CD4-positive, alpha-beta T cell (primary cell): ENCODE measurements at regions not wholly inside any gene's neighbourhood (a gene's known extent, or its start where the extent isn't known, plus 50 kb on each side); places are given as distances from the start of the nearest gene placed in this dataset.

Source experiments
- ATAC-seq: fragments of 200-7000 bp; cut with Tn5 transposase; one replicate; pipeline ENCODE4 v1.10.0; 2022; ENCODE audit warnings: mild to moderate bottlenecking; ENCODE audit not compliant: poor library complexity
- CTCF ChIA-PET: fragments of 350-600 bp; sonication (Branson Sonifier 250); formaldehyde crosslinking; loops from one replicate; lab custom pipeline; 2021; ENCODE audit warnings: antibody characterized with exemption, inconsistent platforms; lab: Charles Lee
- POLR2A ChIA-PET: fragments of 350-600 bp; sonication (Branson Sonifier 250); formaldehyde crosslinking; loops from one replicate; lab custom pipeline; 2021; ENCODE audit warnings: antibody characterized with exemption, inconsistent platforms; lab: Charles Lee
- DNase-seq, 14 experiments: peaks; one replicate each; pipeline ENCODE4 v3.0.0-alpha.2; 2013 to 2020; ENCODE audit warnings: mixed read lengths in 2 of 14
- H3K27ac ChIP-seq, 2 donors: one replicate each; pipeline versions ENCODE4 v1.5.1 to v1.7.0; 2013; ENCODE audit warnings: low read length in 2 of 2, low read depth in 1 of 2, mild to moderate bottlenecking in 1 of 2
- H3K27me3 ChIP-seq, 2 experiments: 1 replicate in 1 of 2; 2 replicates in 1 of 2; pipeline versions ENCODE4 v1.6.1 to v1.7.0; 2013; ENCODE audit warnings: low read length in 2 of 2, control low read depth in 1 of 2, mild to moderate bottlenecking in 1 of 2, moderate library complexity in 1 of 2; ENCODE audit not compliant: insufficient read depth in 2 of 2, control insufficient read depth in 1 of 2
- H3K36me3 ChIP-seq: one replicate; pipeline ENCODE4 v1.6.1; 2013; ENCODE audit warnings: low read length, control low read depth; ENCODE audit not compliant: insufficient read depth
- H3K4me1 ChIP-seq: one replicate; pipeline ENCODE4 v1.6.1; 2013; ENCODE audit warnings: low read length, control low read depth; ENCODE audit not compliant: insufficient read depth
- H3K4me3 ChIP-seq: one replicate; pipeline ENCODE4 v1.5.1; 2013; ENCODE audit warnings: mild to moderate bottlenecking, low read length, moderate library complexity
- H3K9me3 ChIP-seq, 2 experiments: 1 replicate in 1 of 2; 2 replicates in 1 of 2; pipeline versions ENCODE4 v1.6.1 to v1.7.0; 2013; ENCODE audit warnings: low read length in 2 of 2, mild to moderate bottlenecking in 2 of 2, control low read depth in 1 of 2, moderate library complexity in 1 of 2; ENCODE audit not compliant: control insufficient read depth in 1 of 2, insufficient read depth in 1 of 2
- H3K27ac Mint-ChIP-seq: one replicate; pipeline ENCODE4 v1.8.0; 2020; ENCODE audit warnings: mixed read lengths
- H3K27me3 Mint-ChIP-seq: one replicate; pipeline ENCODE4 v1.8.0; 2021; ENCODE audit warnings: mixed read lengths
- H3K36me3 Mint-ChIP-seq: one replicate; pipeline ENCODE4 v1.8.0; 2021; ENCODE audit warnings: low read depth, mixed read lengths
- H3K4me1 Mint-ChIP-seq: one replicate; pipeline ENCODE4 v1.8.0; 2021; ENCODE audit warnings: low read depth, mixed read lengths
- H3K4me3 Mint-ChIP-seq: one replicate; pipeline ENCODE4 v1.8.0; 2020; ENCODE audit warnings: mild to moderate bottlenecking, mixed read lengths
- H3K9me3 Mint-ChIP-seq: one replicate; pipeline ENCODE4 v1.8.0; 2020; ENCODE audit warnings: mixed read lengths
- intact Hi-C, 2 experiments: fragments of 100-400 bp; cut with DNase I in 1 of 2; cut with micrococcal nuclease in 1 of 2; formaldehyde crosslinking; loops; one replicate each; pipeline versions ENCODE4 v1.15.1 to v1.9.0; 2023 to 2025; cut with DNase I, micrococcal nuclease
- TF ChIP-seq, protein P1 (sequence below): fragments of 200-600 bp; IDR thresholded peaks from one replicate; pipeline ENCODE4 v1.8.0; 2022; ENCODE audit warnings: antibody characterized with exemption, mild to moderate bottlenecking

GRCh38 chr11:94717667-94718066, 50.5 kb upstream of the AMOTL1 start:
- H3K27ac Mint-ChIP-seq: no peak overlapping the region
- POLR2A ChIA-PET: no interaction called here

More at GRCh38 chr11:94717667-94718066, 50.5 kb upstream of the AMOTL1 start:
- H3K9me3 Mint-ChIP-seq: no peaks in the 10 kb centered on the region
- peaks cover 47% of the 10 kb centered on the region for H3K27me3 Mint-ChIP-seq
- Histone ChIP-seq H3K36me3 (no peaks in the 10 kb centered on the region), H3K4me3 (no peak overlapping the region), H3K27ac (no peak overlapping the region), H3K4me1 (no peaks in the 10 kb centered on the region), H3K9me3 (no peaks in the 10 kb centered on the region), H3K27me3 (peaks cover 4 to 28% of the 10 kb centered on the region in 2 experiments)
- H3K4me3 Mint-ChIP-seq: no peak overlapping the region
- CTCF ChIA-PET: no interaction called here
- no peaks in the 10 kb centered on the region for H3K36me3 Mint-ChIP-seq
- TF ChIP-seq, protein P1, sequence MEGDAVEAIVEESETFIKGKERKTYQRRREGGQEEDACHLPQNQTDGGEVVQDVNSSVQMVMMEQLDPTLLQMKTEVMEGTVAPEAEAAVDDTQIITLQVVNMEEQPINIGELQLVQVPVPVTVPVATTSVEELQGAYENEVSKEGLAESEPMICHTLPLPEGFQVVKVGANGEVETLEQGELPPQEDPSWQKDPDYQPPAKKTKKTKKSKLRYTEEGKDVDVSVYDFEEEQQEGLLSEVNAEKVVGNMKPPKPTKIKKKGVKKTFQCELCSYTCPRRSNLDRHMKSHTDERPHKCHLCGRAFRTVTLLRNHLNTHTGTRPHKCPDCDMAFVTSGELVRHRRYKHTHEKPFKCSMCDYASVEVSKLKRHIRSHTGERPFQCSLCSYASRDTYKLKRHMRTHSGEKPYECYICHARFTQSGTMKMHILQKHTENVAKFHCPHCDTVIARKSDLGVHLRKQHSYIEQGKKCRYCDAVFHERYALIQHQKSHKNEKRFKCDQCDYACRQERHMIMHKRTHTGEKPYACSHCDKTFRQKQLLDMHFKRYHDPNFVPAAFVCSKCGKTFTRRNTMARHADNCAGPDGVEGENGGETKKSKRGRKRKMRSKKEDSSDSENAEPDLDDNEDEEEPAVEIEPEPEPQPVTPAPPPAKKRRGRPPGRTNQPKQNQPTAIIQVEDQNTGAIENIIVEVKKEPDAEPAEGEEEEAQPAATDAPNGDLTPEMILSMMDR: no peak
- ATAC-seq (no peak), DNase-seq (no peak)
- H3K4me1 Mint-ChIP-seq: no peaks in the 10 kb centered on the region
- intact Hi-C loops: no loop called here
